HG02763 (cell line): ENCODE measurements at regions not wholly inside any gene's neighbourhood (a gene's known extent, or its start where the extent isn't known, plus 50 kb on each side); places are given as distances from the start of the nearest gene placed in this dataset.

Experiments used
- ATAC-seq: cut with Tn5 transposase; IDR thresholded peaks from one replicate; pipeline ENCODE4 v1.9.1; 2021; ENCODE audit warnings: mild to moderate bottlenecking, moderate library complexity; ENCODE audit not compliant: unreplicated experiment

DNA sequence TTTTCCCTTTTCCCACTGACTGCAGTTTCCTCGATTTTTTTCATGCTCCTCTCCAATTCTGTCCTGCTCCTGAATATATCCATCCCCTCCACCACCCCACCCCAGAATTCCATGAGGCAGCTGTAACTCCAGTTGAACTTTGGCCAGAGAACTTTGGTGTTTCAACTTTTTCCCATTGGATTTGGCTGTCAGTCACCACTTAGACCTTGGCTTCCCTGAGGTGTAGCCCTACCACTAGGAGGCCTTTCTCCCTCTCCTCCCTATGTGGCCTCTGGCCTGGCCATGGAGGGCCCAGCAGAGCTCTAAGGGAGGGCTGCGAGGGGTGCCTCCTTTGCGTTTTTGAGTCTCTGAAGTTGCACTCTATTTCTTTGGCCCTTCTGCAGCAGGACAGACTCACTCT lies 261.3 kb downstream of the PIK3R1 start:
- ATAC-seq = no peak

DNA sequence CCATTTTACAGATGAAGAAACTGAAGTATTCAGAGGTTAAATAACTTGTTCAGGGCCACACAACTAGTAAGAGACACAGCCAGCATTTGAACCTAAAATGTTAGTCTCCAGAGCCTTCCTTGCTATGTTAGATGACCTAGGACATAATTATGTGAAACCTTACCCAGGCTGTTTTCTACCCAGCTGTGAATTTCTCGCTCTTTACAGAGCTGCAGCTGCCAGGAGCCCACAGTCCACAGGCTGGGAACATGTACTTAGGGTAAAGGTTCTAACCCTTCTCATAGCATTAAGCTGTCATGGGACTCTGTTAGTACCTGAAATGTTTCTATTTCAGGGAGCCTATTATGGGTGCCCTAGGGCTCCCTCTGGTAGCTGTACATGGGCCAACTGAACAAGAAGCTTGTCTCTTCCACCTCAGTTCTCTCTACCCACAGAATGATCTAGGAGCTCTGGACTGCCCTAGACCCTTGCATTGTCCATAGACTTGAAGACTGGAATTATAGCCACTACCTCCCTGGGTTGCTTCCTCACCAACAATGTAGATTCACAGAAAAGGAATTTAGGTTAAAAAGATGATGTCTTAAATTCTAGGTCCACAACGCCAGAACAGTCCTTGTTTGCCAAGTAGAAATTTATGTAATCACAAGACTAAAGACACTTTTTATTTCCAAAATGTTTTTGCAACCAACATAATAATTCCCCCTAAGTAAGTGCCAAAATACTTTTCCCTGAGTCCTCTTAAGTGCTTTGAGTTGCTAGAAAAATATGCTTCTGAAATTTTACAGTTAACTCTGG lies 262.9 kb downstream of the PIK3R1 start:
- ATAC-seq = no peak

DNA sequence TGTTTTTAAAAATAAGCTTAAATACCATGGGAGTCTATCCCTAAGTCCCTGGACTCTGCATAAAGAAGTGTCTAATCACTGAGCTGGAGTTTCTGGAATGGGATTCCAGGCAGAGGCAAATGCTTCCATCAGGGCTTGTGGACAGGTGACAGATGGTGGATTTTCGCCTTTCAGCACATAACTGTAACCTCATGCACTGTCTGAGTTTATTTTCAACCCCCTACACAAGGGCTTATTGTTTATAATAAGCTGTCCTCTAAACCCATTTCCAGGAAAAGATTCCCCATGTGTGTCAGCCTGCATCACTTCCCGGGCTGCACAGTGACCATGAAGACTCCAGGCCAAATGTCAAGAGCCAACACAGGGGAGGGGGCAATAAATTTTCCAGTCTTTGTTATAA lies 264.0 kb downstream of the PIK3R1 start:
- ATAC-seq = no peak

DNA sequence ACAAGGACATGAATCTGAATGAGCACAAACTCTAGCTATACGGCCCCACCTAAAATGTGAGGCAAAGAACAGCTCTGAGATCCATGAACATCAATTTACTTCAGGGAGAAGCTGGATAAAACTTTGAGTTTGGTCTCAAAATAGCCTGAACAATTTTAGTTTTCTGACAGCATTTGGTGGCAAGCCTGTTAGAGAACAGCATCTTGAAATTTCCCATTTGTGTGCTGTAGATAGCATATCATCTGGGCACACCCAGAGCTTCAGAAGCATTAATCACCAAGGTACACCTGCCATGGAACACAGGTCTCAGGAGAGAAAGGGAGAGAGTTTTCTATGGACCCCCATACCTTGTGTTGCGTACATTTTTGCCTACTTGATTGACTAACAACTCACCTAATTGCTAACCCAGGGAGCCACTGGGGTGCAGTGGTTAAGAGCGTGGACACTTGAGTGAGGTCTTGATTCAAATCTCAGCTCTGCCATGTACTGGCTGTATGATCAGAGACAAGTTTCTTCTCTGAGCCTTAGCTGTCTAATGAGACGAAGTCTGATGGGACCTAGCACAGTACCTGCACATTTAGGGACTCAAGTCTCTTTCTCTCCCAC lies 264.9 kb downstream of the PIK3R1 start:
- no peak for ATAC-seq

DNA sequence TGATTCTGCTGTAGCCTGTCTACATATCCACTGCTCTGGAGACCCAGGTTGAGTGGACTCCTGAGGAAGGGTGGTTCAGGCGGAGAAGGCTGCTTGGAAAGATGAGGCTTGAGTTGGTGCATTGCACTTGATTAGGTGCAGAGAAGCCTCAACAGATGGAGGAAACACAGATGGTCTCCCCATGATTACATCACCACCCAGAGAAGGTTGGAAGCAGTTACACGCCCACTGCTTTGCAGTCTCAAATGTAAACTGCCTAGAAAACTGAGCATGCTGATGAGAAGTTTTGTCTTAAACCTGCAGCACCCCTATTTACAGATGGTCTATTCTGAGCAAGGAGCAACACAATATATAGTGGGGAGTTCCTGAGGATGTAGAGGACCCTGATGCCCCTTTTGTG lies 266.6 kb downstream of the PIK3R1 start:
- no peak for ATAC-seq

DNA sequence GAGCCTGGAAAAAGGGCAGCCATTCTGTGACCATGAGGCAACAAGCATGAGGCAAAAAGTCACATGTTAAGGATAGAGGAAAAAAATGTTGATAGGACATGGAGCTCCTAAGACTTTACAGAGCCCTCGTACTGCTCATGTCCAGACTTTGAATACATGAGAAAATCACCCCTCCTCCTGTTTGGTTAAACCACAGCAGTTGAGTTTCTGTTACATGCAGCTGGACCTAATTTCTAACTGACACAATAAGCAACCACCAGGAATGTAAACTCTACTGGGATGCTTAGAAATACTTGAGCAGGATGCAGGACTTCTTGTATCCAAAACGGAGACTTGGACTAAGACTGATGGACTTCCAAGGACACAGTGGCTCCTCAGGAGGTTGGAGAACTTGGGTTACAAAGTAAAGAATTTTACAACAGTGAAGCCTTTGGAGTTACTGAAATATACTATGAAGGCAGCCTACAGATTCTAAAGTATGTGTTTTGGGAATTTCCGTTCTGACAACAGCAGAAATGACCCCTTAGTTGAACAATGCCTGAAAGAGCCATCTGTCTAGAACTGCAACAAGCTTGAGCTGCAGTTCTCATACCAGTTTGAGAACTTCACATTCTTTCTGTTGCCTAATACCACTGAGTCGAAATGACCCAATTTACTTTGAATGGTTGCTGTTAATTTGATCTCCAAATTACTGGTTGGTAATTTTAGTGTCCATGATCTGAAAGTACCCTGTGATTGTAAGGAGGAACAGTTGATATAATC lies 268.9 kb downstream of the PIK3R1 start:
- ATAC-seq = no peak

DNA sequence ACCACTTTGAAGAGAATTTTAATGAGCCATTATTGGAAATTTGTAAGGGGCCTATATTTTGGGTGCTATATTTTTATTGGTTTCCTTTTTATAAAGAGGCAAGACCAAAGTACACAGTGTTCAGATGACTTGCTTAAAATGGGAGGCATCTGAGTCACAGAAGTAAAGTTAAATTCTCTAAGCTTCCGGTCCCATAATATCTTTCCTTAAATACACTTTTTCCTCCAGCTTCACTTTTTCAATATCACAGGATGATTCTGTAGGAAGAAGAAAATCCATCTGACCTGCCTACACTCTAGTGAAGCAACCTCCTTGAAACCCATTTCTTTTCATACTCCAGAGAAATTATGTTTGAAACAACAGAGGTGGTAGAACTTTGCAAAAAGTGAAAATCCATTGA lies 274.0 kb downstream of the PIK3R1 start:
- ATAC-seq = no peak

DNA sequence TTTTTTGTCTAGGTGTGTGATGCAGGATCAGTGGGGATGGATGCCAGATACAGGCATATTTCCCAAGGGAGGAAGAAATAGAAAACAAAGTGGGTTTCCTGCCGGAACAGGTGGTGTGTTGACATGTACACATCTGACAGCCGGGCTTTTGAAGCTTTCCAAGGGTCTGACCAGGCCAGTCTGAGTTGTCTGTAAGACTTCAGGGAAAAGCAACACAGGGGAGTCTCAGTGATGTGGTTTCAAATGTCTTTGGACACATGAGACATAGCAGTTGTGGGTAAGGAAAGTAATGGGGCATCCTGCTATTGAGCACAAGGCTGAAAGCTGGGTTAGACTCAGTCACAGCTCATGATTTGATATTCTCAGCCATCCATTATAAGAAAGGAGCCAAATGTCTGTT lies 274.9 kb downstream of the PIK3R1 start:
- ATAC-seq = no peak

DNA sequence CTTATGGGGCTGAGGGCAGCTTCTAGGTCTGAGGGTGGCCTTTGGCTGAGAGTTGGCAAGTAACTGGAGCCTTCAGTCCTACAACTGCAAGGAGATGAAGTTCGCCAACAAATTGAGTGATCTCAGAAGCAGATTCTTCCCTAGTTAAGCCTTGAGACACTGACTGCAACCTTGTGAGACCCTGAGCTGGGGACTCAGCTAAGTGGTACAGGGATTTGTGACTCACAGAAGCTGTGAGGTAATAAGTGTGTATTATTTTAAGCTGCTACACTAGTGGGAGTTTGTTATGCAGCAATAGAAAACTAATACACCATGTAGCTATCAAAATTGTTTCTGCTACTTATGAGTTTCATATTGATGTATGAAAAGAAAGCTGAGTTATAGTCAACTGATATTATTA lies 279.2 kb downstream of the PIK3R1 start:
- ATAC-seq = no peak

DNA sequence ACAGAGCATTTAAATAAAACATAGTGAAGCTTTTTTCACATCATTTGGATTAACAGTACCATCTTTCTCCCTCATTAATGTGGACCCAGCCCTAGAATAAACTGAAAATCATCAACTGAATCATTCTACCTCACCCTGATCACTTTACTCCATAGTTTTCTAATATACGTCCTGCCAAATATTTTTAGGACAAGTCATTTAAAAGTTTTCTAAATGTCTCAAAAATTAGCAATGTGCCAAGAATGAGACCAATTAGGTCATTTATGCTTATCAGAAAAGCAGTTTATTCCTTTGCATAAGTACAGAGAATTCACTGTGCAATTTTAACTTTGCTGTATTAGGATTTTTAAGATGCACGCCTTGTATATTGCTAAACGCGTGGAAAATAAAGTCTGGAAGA lies 284.4 kb downstream of the PIK3R1 start:
- ATAC-seq = no peak

DNA sequence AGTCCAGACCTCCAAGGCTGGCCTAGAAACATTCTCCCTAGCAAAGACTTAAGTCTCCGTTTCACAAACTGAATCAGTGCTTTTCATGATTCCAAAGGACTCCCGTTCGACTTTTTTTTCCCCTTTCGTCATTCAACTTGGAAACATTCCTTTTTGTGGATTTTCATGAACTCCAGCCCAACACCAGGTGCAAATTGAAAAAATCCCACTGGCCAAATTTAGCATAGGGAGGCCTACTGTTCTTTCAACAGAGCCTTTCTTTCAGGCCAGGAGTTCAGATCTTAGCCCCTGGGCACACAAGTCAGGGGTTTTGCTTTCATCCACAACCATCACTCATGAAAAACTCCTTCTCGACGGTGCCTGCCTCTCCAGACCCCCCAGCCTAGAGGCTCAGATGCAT lies 285.3 kb downstream of the PIK3R1 start:
- no peak for ATAC-seq

DNA sequence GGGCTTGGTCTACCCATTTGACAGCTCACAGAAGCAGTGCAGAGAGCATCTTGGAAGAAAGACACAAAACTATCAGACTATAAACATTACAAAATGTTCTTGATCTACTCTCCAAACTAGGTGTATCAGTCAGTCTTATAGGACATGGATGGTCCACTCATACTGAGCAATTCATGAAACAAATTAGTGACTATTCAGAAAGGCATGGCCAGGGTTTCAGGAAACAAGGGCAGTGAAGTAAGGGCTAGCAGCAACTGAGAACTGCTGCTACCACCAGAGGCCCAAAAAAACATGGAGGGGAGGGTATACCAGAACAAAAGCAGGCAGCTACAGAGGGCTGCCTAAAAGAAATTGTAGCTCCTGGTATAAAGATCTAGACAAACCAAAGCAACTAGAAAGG lies 287.0 kb downstream of the PIK3R1 start:
- ATAC-seq = no peak

DNA sequence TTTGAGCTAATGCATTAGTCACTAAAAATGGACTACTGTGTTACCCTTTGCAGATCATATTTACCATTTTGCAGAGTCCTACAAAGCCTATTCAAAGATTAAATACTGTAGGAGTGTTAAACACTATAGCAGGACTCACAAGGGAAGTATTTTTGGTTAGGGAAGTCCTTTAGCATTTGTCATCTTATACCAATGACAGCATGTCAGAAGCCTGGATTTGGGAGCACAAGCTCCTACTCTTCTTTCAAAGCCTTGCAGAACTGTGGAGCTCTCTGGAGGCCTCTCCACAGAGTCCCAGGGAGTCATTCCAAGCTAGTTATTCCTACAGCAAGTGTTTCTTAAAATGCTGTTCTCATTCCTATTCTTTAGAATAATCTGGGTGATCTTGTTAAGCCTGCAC lies 288.8 kb downstream of the PIK3R1 start:
- no peak for ATAC-seq

DNA sequence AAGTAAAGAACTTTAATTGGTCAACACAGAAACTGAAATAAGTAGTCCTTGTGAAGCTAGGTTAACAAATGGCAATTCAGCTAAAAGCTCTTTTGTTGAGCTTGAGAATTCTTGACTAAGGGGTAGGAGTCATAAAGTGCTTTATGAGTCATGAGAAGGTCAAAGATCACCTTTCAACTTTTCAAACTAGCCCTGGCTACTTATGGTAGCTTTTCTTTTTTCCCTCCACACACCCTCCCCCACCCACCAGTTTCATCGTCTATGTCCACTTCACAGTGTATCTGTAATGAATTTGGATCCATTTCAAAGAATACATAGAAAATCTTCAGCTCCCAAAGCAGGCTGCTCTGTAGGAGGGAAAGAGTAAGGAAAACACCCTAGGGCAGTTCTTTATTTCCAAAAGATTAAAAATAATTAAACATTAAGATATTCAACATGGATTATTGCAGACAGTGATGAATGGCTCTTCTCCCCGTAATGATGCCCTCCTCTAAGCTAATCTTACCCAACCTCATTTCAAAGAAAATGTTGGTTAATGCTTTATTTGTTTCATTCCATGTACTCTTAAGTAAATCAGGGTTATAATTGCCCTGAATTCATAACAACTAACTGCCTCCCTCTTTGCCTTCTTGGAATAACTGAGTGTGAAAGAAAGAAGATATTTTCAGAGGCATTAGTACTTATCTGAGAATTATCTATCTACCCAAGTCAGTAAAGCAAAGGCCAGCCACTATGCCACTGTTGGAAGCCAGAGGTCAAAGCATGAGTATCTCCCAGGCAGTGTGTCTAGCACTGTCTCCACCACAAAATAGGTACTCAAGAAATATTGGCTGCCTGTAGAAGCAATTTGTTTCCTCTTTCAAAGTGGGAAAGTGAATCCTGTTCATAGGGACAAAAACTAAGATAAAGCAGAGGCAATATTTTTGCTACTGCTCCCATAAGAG lies 290.6 kb downstream of the PIK3R1 start:
- ATAC-seq = no peak

DNA sequence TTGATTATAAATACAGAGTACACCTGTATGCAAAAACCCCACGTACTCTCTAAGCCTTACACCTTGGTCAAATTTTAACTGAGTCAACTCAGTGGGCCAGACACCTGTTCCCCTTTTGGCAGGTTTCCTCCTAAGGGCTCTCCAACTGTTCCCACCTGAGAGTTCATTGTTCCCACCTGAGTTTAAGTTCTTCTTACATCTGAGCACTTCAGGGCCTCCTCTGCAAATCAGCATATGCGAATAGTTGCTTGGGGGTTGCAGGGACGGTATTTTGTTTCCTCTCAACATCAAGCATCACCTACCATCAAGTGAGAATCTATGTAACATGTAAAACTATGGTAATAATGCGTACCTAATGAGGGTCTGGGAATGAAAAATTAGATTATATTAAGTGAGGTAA lies 300.0 kb downstream of the PIK3R1 start:
- no peak for ATAC-seq

DNA sequence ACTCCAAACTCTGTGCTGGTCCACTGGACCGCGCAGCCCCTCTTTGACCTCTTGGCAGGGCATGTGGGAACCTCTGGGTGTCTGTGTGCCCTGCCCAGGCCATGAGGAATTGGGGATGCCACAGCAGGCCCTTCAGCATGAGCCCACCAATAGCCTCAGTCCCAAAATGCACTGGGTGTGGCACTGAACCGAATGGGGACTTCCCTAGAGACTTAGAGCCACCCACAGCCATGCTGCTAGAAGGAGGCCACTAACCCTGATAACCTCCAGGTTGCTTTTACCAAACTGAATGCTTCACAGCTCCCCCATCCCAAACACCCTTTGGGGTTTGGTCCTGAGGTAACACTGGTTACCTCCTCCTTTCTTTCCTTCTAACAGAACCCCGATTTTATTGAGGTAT lies 302.7 kb downstream of the PIK3R1 start:
- no peak for ATAC-seq

DNA sequence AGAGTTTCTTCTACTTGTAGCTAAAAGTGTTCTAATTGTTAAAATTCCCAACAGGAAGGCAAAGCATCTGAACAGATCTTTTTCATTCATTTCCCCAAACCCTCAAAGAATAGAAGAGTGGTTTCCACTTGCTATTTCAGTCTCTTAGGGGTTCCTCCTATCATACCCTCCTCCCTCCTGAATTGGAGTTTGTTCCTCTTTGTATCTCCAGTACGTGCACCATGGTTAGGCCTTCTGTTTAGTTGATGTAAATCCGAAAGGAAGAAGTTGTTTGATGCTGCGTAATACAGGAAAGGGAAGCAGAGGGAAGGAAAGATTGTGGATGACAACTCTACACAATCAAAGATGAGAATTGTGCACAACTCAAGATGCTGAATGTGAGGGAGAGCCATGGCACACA lies 303.6 kb downstream of the PIK3R1 start:
- ATAC-seq = no peak

DNA sequence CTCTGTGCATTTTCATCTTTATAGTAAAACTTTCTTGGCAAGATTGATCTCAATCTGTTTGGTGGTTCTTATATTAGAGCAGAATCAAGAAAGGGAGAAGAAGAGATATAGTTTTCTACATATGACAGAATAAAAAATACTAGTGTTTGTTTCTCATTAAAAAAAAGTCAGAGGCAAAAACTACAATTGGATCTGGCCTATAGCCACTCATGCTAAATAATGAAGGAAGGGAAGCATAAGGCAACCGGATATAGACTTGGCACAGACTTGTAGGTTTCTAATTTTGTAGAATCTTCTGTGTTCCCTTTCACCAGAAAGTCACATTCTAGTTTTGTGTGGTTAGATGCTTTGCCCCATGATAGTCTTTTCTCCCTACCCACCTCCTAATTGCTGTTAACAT lies 306.2 kb downstream of the PIK3R1 start:
- ATAC-seq = no peak

DNA sequence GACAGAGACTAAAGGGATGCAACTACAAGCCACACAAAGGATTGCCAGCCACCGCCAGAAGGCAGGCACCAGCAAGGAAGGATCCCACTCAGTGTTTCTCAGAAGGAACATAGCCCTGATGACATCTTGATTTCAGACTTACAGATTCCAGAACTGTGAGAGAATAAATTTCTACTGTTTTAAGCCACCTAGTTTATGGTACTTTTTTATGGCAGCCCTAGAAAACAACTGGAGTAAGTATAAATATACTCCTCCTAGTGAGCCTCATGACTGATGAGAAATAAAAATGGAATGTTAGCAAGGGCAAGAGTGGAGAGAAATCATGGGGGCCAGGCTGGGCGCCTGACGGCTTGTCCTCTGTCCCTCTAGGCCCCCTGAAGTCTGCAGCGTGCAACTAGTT lies 307.3 kb downstream of the PIK3R1 start:
- no peak for ATAC-seq

DNA sequence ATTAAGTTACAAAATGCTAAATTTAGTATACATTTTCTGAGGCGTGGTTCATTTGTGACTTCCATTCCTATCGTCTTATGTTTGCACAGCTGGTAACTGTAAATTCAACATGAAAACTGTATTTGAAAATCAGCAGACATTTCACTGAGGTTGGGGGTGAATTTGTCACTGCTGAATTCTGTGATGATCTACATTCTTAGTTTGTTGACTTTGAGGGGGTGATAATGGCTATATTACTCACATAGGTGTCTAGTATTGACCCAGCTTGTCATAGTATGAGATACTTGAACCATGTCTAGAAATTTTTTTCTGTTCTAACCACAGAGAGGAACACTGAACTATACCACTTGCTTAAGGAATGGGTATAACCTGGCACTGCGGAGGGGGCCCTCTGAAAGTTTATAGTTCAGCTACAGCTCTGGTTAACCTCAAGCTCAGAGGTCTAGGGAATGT lies 313.3 kb downstream of the PIK3R1 start:
- no peak for ATAC-seq

DNA sequence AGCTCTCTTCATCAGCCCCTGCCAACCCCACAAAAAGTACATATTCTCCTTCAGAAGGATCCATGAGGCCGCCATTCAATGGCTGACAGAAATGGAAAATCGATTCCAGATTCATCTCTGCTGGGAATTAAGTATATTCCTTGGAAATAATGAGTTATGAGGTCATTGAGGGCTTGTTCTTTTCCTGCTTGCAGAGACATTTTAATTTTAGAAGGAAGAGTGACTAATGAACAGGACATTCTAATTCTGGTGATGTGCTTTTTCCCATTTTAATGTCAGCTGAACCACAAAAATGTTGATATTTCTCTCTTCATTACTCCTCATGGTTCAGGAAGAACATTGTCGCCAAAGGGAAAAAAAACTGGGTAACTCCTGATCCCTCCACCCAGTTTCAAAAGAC lies 314.0 kb downstream of the PIK3R1 start:
- ATAC-seq = no peak
